Left lung (tissue), 4 donors: ENCODE measurements at regions not wholly inside any gene's neighbourhood (a gene's known extent, or its start where the extent isn't known, plus 50 kb on each side); places are given as distances from the start of the nearest gene placed in this dataset.

ENCODE experiments used
- ATAC-seq: fragments of 200-7000 bp; cut with Tn5 transposase; one replicate; pipeline ENCODE4 v1.9.1; 2020; ENCODE audit warnings: moderate library complexity
- DNase-seq, 4 donors: peaks; one replicate each; pipeline ENCODE4 v3.0.0-alpha.2; 2013 to 2020
- H3K27ac ChIP-seq, 2 donors: fragments of 200-600 bp; sonication (generic) in 1 of 2; one replicate each; pipeline versions ENCODE4 v1.5.0 to v1.8.0; 2020 to 2021
- H3K27me3 ChIP-seq, 2 donors: fragments of 200-600 bp; sonication (generic) in 1 of 2; one replicate each; pipeline versions ENCODE4 v1.5.0 to v1.8.0; 2020 to 2021
- H3K36me3 ChIP-seq, 2 donors: fragments of 200-600 bp; sonication (generic) in 1 of 2; one replicate each; pipeline versions ENCODE4 v1.5.0 to v1.8.0; 2020 to 2021
- H3K4me1 ChIP-seq, 2 donors: fragments of 200-600 bp; one replicate each; pipeline ENCODE4 v1.8.0; 2021
- H3K4me3 ChIP-seq, 2 donors: fragments of 200-600 bp; sonication (generic) in 1 of 2; one replicate each; pipeline versions ENCODE4 v1.5.0 to v1.8.0; 2020 to 2021; ENCODE audit warnings: mild to moderate bottlenecking in 1 of 2
- H3K9me3 ChIP-seq, 2 donors: fragments of 200-600 bp; sonication (generic) in 1 of 2; one replicate each; pipeline versions ENCODE4 v1.5.0 to v1.8.0; 2020 to 2021
- intact Hi-C, 2 donors: fragments of 100-400 bp; cut with DNase I; formaldehyde crosslinking; loops; one replicate each; pipeline versions ENCODE4 v1.11.2 to v1.14.2; 2022
- TF ChIP-seq, protein P1 (sequence below), 2 donors: fragments of 200-600 bp; sonication (generic) in 1 of 2; IDR thresholded peaks; one replicate each; pipeline versions ENCODE4 v1.5.0 to v1.8.0; 2021; ENCODE audit warnings: antibody characterized with exemption in 2 of 2
- donor health status: DM: no; HTN: yes; CAD: no.
- donor health status: DM: no; HTN: no; CAD: no.

DNA sequence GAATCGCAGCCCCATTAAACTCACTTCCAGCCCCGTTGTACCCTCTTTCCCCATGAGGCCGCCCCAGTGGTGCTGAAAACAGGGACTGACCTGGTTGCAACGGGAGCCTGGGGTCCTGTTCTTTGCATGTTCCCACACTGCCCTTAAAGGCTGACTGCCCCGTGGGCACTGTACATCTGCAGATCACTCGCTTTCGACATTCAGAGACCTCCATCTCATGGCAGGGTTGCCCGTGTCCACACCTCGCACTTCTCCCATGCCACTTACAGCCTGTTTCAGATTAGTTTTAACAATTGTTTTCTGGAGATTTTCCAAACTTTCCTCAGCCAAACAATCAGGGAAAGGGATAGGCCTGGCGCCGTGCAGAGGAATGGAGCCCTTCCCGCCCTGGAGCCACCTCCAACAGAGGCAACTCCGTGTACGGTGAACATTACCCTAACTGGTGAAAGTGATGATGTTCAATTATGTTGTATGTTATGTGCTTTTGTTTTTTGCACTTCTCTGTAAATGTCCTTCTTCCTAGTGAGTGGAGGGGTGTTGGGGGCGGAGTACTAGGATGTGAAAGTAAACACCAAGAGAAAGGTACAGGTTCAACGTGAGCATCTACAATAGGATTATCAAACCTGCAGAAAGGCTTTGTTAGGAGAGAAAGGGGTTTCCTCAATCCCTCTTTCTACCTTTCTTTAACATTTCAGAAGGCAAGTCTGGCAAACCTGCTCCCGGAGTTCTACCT lies 262.8 kb downstream of the FOXO1 start:
- Histone ChIP-seq H3K9me3 (no peaks in the 10 kb centered on the region), H3K27me3 (no peaks in the 10 kb centered on the region), H3K36me3 (no peaks in the 10 kb centered on the region), H3K4me1 (peaks cover 21 to 55% of the 10 kb centered on the region in 2 donors), H3K4me3 (no peak overlapping the region), H3K27ac (peak overlapping the region; percentile 73 to 82)
- intact Hi-C loops: no loop called here
- TF ChIP-seq, protein P1, sequence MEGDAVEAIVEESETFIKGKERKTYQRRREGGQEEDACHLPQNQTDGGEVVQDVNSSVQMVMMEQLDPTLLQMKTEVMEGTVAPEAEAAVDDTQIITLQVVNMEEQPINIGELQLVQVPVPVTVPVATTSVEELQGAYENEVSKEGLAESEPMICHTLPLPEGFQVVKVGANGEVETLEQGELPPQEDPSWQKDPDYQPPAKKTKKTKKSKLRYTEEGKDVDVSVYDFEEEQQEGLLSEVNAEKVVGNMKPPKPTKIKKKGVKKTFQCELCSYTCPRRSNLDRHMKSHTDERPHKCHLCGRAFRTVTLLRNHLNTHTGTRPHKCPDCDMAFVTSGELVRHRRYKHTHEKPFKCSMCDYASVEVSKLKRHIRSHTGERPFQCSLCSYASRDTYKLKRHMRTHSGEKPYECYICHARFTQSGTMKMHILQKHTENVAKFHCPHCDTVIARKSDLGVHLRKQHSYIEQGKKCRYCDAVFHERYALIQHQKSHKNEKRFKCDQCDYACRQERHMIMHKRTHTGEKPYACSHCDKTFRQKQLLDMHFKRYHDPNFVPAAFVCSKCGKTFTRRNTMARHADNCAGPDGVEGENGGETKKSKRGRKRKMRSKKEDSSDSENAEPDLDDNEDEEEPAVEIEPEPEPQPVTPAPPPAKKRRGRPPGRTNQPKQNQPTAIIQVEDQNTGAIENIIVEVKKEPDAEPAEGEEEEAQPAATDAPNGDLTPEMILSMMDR (IDR thresholded peaks at IDR 0.05): no peak
- DNase-seq (no peak), ATAC-seq (no peak)

DNA sequence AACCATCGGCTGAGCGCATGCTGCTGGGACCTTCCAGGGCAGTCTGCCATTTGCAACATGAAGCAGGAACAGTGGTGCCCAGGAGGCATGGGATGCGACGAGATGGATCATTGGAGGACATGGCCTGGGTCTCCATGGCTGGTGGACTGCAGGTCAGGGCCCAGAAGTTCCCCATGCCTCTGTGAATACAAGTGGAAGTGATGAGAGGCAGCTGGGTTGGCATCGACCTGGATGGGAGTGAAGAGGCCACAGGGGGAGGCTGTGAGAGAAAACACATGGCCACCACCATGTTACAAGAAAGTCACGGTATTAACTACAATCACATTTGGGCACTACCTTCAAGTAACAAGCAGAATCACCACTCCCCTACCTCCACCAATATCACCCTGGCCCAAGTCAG lies 262.0 kb downstream of the FOXO1 start:
- no peak for DNase-seq
- no peak for ATAC-seq
- TF ChIP-seq, protein P1 (IDR thresholded peaks at IDR 0.05): no peak
- Histone ChIP-seq H3K36me3 (no peaks in the 10 kb centered on the region), H3K4me3 (no peak overlapping the region), H3K4me1 (peaks cover 21 to 50% of the 10 kb centered on the region in 2 donors), H3K27me3 (no peaks in the 10 kb centered on the region), H3K9me3 (no peaks in the 10 kb centered on the region), H3K27ac (peak overlapping the region in 1 of 2 donors; percentile 73)
- intact Hi-C loops: no loop called here

DNA sequence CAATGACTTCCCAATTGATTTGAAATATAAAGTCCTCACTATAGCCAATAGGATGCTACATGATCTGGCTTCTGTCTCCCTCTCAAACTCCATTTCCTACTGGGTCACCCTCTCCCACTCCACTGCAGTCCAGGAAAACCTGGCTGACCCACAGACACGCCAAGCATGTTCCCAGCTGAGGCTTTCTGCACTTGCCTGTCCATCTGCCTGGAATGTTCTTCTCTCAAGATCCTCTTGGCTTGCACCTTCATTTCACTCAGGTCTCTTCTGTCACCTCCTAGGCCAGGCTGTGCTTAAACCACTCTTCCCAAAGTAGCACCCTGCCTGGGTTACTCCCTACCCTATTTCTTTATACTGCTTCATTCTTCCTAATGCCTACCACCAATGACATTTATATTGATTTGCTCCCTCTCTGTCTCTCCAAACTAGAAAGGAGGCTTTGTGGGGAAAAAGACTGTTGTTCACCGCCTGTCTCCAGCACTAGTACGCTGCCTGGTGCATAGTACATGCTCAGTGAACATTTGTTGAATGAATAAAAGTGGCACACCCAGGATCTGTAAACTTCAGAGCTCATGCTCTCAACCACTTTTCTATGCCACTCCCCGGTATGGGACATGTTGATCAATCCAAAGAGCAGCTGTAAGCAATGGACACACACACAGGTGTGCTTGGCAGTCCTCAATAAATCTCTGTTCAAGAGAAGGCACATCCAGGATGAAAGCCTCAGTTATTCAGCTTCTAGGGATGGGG lies 261.3 kb downstream of the FOXO1 start:
- no peaks in the 10 kb centered on the region for H3K9me3 ChIP-seq
- peaks cover 21 to 42% of the 10 kb centered on the region in 2 donors for H3K4me1 ChIP-seq
- no peaks in the 10 kb centered on the region for H3K27me3 ChIP-seq
- DNase-seq: no peak
- no peak overlapping the region for H3K4me3 ChIP-seq
- no peak for ATAC-seq
- no peaks in the 10 kb centered on the region for H3K36me3 ChIP-seq
- no peak overlapping the region for H3K27ac ChIP-seq
- TF ChIP-seq, protein P1 (IDR thresholded peaks at IDR 0.05): no peak
- intact Hi-C loops: no loop called here

DNA sequence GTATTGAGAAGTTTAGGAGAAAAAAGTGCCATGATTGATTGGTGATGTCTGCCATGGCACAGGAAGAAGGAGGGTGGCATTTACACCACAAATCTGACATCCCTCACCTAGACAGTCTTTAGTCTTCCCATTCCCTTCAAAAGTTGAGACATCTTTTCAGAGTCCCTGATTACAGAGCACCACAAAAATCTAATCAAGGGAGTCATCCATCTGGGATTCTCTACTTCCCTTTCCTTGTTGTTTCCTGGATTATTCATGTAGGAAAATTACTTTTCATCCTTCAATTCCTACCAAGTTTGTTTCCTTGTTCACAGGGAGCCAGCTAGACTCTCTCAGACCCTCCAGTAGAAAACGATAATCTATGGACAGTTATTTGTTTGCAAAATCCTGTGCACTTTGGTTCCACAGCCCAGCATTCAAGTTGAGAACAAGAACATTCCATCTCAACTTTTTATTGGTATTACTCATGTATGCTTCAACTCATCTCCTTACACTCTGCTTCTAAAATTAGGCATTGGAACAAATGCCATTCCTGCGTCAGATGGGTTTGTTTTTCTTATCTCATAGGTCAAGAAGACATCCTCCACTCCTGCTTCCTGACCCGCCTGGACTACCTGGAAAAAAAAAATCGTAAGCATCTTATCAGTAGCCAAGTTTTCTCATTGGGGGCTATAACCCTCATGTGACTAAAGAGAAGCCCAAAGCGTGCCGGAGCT lies 259.9 kb downstream of the FOXO1 start:
- H3K4me1 ChIP-seq: peaks cover 21 to 28% of the 10 kb centered on the region in 2 donors
- intact Hi-C loops: no loop called here
- TF ChIP-seq, protein P1 (IDR thresholded peaks at IDR 0.05): no peak
- H3K4me3 ChIP-seq: no peak overlapping the region
- no peaks in the 10 kb centered on the region for H3K27me3 ChIP-seq
- H3K36me3 ChIP-seq: no peaks in the 10 kb centered on the region
- DNase-seq (no peak), ATAC-seq (no peak)
- peaks cover 0 to 8% of the 10 kb centered on the region in 2 donors for H3K9me3 ChIP-seq
- peak overlapping the region; percentile 26 to 36 for H3K27ac ChIP-seq

DNA sequence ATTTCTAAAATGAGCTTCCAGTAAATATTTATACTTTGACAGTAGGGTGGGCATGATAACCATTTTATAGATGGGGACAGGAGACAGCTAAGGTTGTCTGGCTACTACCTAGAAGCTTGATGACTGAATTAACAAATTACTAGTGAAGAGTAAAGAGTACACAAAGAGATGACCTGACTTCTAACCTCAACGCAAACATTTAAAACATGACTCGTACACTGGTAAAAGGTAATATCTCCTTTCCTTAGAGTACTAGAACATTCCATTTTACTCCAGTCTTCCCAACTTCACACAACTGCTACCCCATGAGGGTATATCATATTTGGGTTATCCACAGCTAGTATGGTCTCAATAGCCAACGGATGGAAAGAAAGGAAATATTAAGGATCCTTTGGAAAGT lies 258.9 kb downstream of the FOXO1 start:
- no peaks in the 10 kb centered on the region for H3K27me3 ChIP-seq
- no peaks in the 10 kb centered on the region for H3K36me3 ChIP-seq
- H3K9me3 ChIP-seq: peaks cover 0 to 8% of the 10 kb centered on the region in 2 donors
- no peak for ATAC-seq
- intact Hi-C loops: no loop called here
- peaks cover 13 to 19% of the 10 kb centered on the region in 2 donors for H3K4me1 ChIP-seq
- TF ChIP-seq, protein P1 (IDR thresholded peaks at IDR 0.05): no peak
- no peak overlapping the region for H3K4me3 ChIP-seq
- no peak overlapping the region for H3K27ac ChIP-seq
- DNase-seq: no peak
